ENCODE measurements at regions not wholly inside any gene's neighbourhood (a gene's known extent, or its start where the extent isn't known, plus 50 kb on each side); places are given as distances from the start of the nearest gene placed in this dataset.

DNA sequence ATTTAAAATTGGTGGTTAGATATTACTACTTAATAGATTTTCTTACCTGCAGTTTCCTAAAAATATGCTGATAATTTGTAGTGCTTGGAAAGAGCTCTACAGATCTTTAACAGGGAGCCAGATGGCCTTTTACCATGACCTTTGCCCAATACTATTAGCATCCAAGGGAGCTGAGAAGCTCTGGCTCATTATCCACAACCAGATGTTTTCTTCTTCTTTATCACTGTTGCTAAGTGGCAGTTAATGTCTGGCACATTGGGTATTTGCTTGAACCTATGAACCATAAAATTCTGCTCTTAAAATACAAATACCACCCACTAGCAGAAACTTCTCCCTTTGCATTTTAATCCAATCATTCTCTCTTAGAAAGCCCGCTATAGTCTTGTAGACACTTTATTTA lies 1480.3 kb downstream of the C4orf33 start:
- TF ChIP-seq GATA2 (IDR thresholded peaks at IDR 0.05; ENCODE audit: low read depth, low read length) (no peak), GATA3 (IDR thresholded peaks at IDR 0.05; ENCODE audit: low read depth, low read length) (peak; percentile 35; the same call in 1 of the 2 replicates)
